SU-DHL-6 (cell line): ENCODE measurements at regions not wholly inside any gene's neighbourhood (a gene's known extent, or its start where the extent isn't known, plus 50 kb on each side); places are given as distances from the start of the nearest gene placed in this dataset.

Experiments
- CTCF ChIP-seq: fragments of 200-600 bp; sonication (generic); IDR thresholded peaks from one replicate; pipeline ENCODE4 v1.5.1; 2017; ENCODE audit warnings: antibody characterized with exemption, mild to moderate bottlenecking, low read length, moderate library complexity; ENCODE audit not compliant: insufficient read depth, poor library complexity, severe bottlenecking
- EZH2phosphoT487 ChIP-seq: fragments of 200-600 bp; sonication (generic), shearing (Covaris generic); conservative IDR thresholded peaks from 2 replicates; pipeline ENCODE4 v1.6.1; 2018; ENCODE audit warnings: mild to moderate bottlenecking, antibody characterized with exemption, low read length, moderate library complexity, mixed read lengths

- TF ChIP-seq CTCF (no peak), EZH2phosphoT487 (no peak)
Observed at GRCh38 chr1:103198076-103198475, 89.8 kb upstream of the COL11A1 start.
